Subcutaneous abdominal adipose tissue (tissue), 5 donors: ENCODE measurements at regions not wholly inside any gene's neighbourhood (a gene's known extent, or its start where the extent isn't known, plus 50 kb on each side); places are given as distances from the start of the nearest gene placed in this dataset.

ENCODE experiments used
- H3K27ac ChIP-seq: one replicate; pipeline ENCODE4 v1.7.0; 2013; ENCODE audit warnings: low read depth, mild to moderate bottlenecking, inconsistent platforms, low read length, moderate library complexity
- H3K27me3 ChIP-seq, 5 donors: one replicate each; pipeline ENCODE4 v1.7.0; 2013; ENCODE audit warnings: low read length in 5 of 5, inconsistent platforms in 1 of 5; ENCODE audit not compliant: control insufficient read depth in 5 of 5, insufficient read depth in 4 of 5
- H3K36me3 ChIP-seq, 5 donors: one replicate each; pipeline ENCODE4 v1.7.0; 2013; ENCODE audit warnings: low read length in 5 of 5; ENCODE audit not compliant: control insufficient read depth in 5 of 5, insufficient read depth in 5 of 5
- H3K4me1 ChIP-seq, 5 donors: one replicate each; pipeline ENCODE4 v1.7.0; 2013; ENCODE audit warnings: low read length in 5 of 5, mild to moderate bottlenecking in 3 of 5, moderate library complexity in 1 of 5; ENCODE audit not compliant: control insufficient read depth in 5 of 5, insufficient read depth in 5 of 5
- H3K4me3 ChIP-seq, 5 donors: one replicate each; pipeline ENCODE4 v1.7.0; 2013; ENCODE audit warnings: low read length in 5 of 5, low read depth in 1 of 5
- H3K9ac ChIP-seq, 5 donors: one replicate each; pipeline ENCODE4 v1.7.0; 2013; ENCODE audit warnings: low read length in 5 of 5, mild to moderate bottlenecking in 4 of 5, moderate library complexity in 3 of 5
- H3K9me3 ChIP-seq, 5 donors: one replicate each; pipeline ENCODE4 v1.7.0; 2013; ENCODE audit warnings: low read length in 5 of 5; ENCODE audit not compliant: control insufficient read depth in 5 of 5
- donor health status: healthy.
- donor health status: healthy.
- donor health status: healthy.
- donor health status: healthy.
- donor health status: healthy.

GRCh38 chr1:187275985-187276575 is 447.3 kb downstream of the PLA2G4A start:
- Histone ChIP-seq H3K27me3 (no peaks in the 10 kb centered on the region), H3K9ac (no peak overlapping the region), H3K36me3 (no peaks in the 10 kb centered on the region), H3K9me3 (no peaks in the 10 kb centered on the region), H3K4me3 (no peak overlapping the region), H3K27ac (no peak overlapping the region), H3K4me1 (no peaks in the 10 kb centered on the region)

DNA sequence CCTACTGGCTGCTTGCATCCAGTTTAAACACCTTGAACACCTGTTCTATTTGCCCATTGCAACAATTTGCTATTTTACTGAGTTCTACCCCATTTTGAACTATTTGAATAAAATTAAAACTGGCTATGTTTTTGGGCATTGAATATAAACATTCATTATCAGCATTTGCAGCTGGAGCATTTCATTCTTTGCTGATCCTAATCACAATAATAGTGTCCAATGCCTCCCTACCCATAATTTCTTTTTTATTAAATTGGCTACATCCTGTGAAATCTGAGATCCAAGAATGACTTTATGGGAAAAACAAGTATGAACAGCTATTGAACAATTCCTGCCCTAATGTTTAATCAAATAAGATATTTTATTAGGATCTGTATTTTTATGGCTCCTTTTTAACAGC is 447.9 kb downstream of the PLA2G4A start:
- no peaks in the 10 kb centered on the region for H3K36me3 ChIP-seq
- H3K4me1 ChIP-seq: no peaks in the 10 kb centered on the region
- no peaks in the 10 kb centered on the region for H3K9me3 ChIP-seq
- H3K9ac ChIP-seq: no peak overlapping the region
- H3K27me3 ChIP-seq: no peaks in the 10 kb centered on the region
- H3K27ac ChIP-seq: no peak overlapping the region
- no peak overlapping the region for H3K4me3 ChIP-seq

- no peak overlapping the region for H3K27ac ChIP-seq
- no peak overlapping the region for H3K9ac ChIP-seq
- no peaks in the 10 kb centered on the region for H3K4me1 ChIP-seq
- no peaks in the 10 kb centered on the region for H3K36me3 ChIP-seq
- no peaks in the 10 kb centered on the region for H3K27me3 ChIP-seq
- no peak overlapping the region for H3K4me3 ChIP-seq
- H3K9me3 ChIP-seq: no peaks in the 10 kb centered on the region
Measured at GRCh38 chr1:187280031-187280430, 451.3 kb downstream of the PLA2G4A start.

- H3K4me3 ChIP-seq: no peak overlapping the region
- no peaks in the 10 kb centered on the region for H3K36me3 ChIP-seq
Measured at GRCh38 chr1:187281085-187281484, 452.3 kb downstream of the PLA2G4A start.

GRCh38 chr1:187283984-187284383 is 455.2 kb downstream of the PLA2G4A start:
- no peak overlapping the region for H3K27ac ChIP-seq
- H3K4me1 ChIP-seq: no peaks in the 10 kb centered on the region
- no peak overlapping the region for H3K9ac ChIP-seq
- no peaks in the 10 kb centered on the region for H3K36me3 ChIP-seq
- peaks cover 0 to 5% (median 0%) of the 10 kb centered on the region in 5 donors for H3K9me3 ChIP-seq
- no peak overlapping the region for H3K4me3 ChIP-seq
- H3K27me3 ChIP-seq: no peaks in the 10 kb centered on the region

More at GRCh38 chr1:187281085-187281484, 452.3 kb downstream of the PLA2G4A start:
- Histone ChIP-seq H3K27ac (no peak overlapping the region), H3K9ac (no peak overlapping the region), H3K27me3 (no peaks in the 10 kb centered on the region), H3K9me3 (peaks cover 0 to 4% (median 0%) of the 10 kb centered on the region in 5 donors), H3K4me1 (no peaks in the 10 kb centered on the region)

GRCh38 chr1:187294421-187295201 is 465.9 kb downstream of the PLA2G4A start:
- Histone ChIP-seq H3K36me3 (no peaks in the 10 kb centered on the region), H3K4me1 (no peaks in the 10 kb centered on the region), H3K9me3 (no peaks in the 10 kb centered on the region), H3K9ac (no peak overlapping the region), H3K27me3 (no peaks in the 10 kb centered on the region), H3K4me3 (no peak overlapping the region), H3K27ac (no peak overlapping the region)

DNA sequence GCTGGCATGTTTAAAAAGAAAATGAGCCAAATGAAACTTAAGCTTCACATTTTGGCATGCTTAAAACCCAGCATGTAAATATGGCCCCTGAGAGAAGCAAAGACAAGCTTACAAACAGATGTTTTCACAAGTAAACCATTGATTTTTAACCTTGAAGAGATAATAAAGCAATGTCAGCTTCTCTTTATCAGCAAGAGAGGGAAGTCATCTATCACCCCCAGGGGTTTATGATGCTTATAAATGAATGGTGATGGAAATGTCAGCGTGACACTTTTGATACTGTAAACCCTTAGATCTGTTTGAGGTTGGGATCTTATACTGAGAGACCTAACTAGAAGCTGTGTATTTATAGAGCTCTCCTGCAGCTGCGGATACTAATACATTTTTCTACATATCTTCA is 471.3 kb downstream of the PLA2G4A start:
- no peaks in the 10 kb centered on the region for H3K9me3 ChIP-seq
- no peak overlapping the region for H3K9ac ChIP-seq
- H3K4me1 ChIP-seq: no peaks in the 10 kb centered on the region
- H3K36me3 ChIP-seq: no peaks in the 10 kb centered on the region
- H3K27ac ChIP-seq: no peak overlapping the region
- no peaks in the 10 kb centered on the region for H3K27me3 ChIP-seq
- H3K4me3 ChIP-seq: no peak overlapping the region

DNA sequence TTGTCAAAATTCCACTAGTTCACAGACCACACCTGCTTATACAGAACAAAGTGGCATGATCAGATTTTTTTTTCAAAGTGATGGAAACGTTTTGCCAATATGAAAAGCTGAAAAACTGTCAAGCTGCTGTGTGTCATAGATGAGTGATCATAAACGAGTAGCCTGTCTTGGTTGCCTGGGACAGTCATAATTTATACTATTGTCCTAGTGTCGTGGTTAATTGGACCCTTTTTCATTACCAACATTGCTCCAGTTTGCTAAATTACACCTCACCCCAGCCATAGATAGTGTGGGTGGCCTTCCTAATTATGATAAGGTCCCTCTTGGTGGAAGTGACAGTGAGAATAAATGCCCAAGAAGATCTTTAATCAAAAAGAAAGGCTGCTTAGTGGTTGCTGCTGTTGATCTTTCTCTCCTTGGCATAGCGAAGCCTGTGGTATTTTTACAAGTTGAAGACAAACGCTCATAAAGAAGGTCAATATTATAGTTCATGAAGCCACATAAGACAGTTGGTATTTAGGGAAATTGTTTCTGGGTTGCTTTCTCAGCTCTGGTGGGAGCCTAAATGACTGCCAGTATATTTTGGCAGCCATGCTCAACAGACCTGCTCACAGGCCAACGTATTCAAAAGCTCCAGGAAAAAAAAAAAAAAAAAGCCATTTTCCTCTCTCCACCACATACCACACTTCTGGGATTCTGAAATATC is 478.1 kb downstream of the PLA2G4A start:
- Histone ChIP-seq H3K4me1 (no peaks in the 10 kb centered on the region), H3K27ac (no peak overlapping the region), H3K9ac (no peak overlapping the region), H3K4me3 (no peak overlapping the region), H3K27me3 (no peaks in the 10 kb centered on the region), H3K9me3 (no peaks in the 10 kb centered on the region), H3K36me3 (no peaks in the 10 kb centered on the region)

DNA sequence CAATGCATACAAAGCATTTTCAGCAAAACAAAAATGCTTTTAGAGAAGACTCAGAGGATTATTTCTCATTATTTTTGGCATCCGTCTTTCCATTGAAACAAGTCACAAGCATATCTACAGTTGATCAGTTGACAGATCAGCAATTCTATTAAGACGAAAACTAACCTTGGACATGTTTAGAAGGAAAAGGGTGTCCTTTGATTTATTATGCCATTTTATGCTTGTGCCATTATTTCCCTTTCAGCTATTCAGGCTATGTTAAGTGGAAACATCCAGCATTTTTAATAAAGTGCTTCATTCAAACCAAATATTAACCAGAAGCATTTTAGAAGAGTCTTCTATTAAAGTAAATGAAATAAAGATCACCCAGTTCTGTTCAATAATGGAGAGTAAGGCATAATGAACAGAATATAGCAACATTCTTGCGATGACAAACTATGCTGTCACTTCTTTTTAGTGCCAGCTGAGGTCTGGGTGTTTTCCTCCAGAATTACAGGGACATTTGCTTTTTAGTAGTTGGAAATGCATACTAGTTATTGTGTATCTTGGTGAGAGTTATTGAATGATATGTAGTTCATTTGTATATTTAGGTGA is 481.4 kb downstream of the PLA2G4A start:
- H3K9ac ChIP-seq: no peak overlapping the region
- no peaks in the 10 kb centered on the region for H3K4me1 ChIP-seq
- no peak overlapping the region for H3K4me3 ChIP-seq
- no peaks in the 10 kb centered on the region for H3K27me3 ChIP-seq
- H3K27ac ChIP-seq: no peak overlapping the region
- no peaks in the 10 kb centered on the region for H3K9me3 ChIP-seq
- H3K36me3 ChIP-seq: no peaks in the 10 kb centered on the region

- Histone ChIP-seq H3K4me3 (no peak overlapping the region), H3K9ac (no peak overlapping the region), H3K27ac (no peak overlapping the region), H3K27me3 (no peaks in the 10 kb centered on the region), H3K9me3 (no peaks in the 10 kb centered on the region), H3K36me3 (no peaks in the 10 kb centered on the region), H3K4me1 (no peaks in the 10 kb centered on the region)
Measured at GRCh38 chr1:187313115-187313514, 484.4 kb downstream of the PLA2G4A start.
